ENCODE measurements at regions not wholly inside any gene's neighbourhood (a gene's known extent, or its start where the extent isn't known, plus 50 kb on each side); places are given as distances from the start of the nearest gene placed in this dataset.

DNA sequence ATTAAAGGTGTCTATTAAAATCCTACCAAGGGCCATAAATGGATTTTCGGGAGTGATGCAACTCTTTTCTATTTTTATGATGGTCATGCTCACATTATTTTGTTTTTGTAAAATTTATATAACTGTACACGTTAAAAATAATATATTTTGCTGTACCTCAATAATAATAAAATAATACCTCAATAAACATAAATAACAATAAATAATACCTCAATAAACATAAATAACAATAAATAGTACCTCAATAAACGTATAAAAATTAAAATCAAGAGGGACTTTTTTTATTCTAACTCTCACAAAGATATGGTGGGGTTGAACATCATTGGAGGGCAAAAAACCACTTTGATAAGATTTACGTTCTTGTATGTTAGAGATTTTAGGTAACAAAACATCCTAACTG is 1189.6 kb upstream of the CELF2 start:
- Histone ChIP-seq H3K36me3 (ENCODE audit: low read depth) (no peaks in the 10 kb centered on the region), H3K4me3 (no peak overlapping the region), H3K9me3 (no peaks in the 10 kb centered on the region), H3K4me1 (ENCODE audit: low read depth) (no peaks in the 10 kb centered on the region)
- ATAC-seq (no peak), DNase-seq (no peak)
- intact Hi-C loops (cut with DNase I, micrococcal nuclease), result no loop called here
- TF ChIP-seq, protein P1, sequence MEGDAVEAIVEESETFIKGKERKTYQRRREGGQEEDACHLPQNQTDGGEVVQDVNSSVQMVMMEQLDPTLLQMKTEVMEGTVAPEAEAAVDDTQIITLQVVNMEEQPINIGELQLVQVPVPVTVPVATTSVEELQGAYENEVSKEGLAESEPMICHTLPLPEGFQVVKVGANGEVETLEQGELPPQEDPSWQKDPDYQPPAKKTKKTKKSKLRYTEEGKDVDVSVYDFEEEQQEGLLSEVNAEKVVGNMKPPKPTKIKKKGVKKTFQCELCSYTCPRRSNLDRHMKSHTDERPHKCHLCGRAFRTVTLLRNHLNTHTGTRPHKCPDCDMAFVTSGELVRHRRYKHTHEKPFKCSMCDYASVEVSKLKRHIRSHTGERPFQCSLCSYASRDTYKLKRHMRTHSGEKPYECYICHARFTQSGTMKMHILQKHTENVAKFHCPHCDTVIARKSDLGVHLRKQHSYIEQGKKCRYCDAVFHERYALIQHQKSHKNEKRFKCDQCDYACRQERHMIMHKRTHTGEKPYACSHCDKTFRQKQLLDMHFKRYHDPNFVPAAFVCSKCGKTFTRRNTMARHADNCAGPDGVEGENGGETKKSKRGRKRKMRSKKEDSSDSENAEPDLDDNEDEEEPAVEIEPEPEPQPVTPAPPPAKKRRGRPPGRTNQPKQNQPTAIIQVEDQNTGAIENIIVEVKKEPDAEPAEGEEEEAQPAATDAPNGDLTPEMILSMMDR (IDR thresholded peaks at IDR 0.05), result no peak

DNA sequence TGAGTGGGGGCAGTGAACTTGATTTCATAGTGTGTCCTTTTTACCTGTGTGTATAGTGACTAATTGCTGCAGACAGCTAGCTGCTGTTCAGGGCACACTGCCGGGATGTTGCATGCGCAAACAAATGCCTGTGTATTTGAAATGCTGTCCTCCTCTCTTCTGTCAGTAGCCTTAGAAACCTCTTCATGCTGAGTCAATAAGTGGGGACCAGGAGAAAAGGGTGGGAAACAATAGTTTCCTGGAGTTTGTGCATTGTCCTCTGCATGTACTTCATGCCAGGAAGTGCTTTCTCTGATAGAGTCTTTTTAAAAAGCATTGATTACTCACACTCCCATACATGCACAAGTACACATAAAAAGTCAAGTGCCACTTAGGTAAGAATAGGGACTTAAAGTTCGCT is 1183.7 kb upstream of the CELF2 start:
- no peak for DNase-seq
- Histone ChIP-seq H3K36me3 (ENCODE audit: low read depth) (no peaks in the 10 kb centered on the region), H3K4me3 (no peak overlapping the region), H3K9me3 (peaks cover 2% of the 10 kb centered on the region), H3K4me1 (ENCODE audit: low read depth) (no peaks in the 10 kb centered on the region)
- no peak for ATAC-seq
- TF ChIP-seq, protein P1 (IDR thresholded peaks at IDR 0.05), result no peak
- intact Hi-C loops (cut with DNase I, micrococcal nuclease), result no loop called here

DNA sequence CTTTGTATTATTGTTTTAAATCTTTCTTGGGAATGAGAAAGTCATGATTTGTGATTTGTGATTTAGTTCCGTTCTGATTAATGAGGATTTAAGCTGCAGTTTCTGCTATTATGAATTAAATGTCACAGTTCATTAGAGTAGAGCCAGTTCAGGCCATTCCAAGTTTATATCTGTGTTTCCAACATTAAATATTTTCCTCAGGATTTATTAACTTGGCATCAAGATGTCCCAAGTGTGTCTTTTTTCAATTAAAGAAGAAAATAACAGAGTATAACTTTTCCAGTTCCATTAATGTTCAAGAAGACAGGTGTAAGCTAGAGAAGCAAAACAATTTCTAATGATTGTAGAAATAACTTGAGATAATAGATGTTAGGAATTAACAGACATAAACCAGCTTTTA is 1183.2 kb upstream of the CELF2 start:
- no peaks in the 10 kb centered on the region for H3K4me1 ChIP-seq (ENCODE audit: low read depth)
- DNase-seq (no peak), ATAC-seq (no peak)
- H3K4me3 ChIP-seq, result no peak overlapping the region
- peaks cover 6% of the 10 kb centered on the region for H3K9me3 ChIP-seq
- intact Hi-C loops (cut with DNase I, micrococcal nuclease), result no loop called here
- TF ChIP-seq, protein P1 (IDR thresholded peaks at IDR 0.05), result no peak
- no peaks in the 10 kb centered on the region for H3K36me3 ChIP-seq (ENCODE audit: low read depth)

DNA sequence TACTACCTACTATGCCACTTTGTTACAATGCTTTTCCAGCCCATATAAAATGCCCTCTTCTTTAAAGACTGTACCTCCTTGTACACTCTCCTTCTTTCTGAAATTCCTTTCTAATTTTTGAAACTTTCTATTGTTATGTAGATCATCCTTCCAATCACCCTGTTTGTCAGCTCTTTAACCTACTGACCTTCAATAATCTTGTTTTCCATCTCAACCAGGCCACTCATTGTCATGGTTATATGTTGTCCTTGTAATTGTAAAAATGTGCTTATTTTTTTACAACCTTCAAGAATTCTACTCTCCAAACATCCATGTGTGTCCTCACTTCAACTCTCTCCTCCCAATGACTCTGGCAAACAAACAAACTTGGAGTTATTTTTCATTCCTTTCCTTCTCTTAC is 1172.6 kb upstream of the CELF2 start:
- DNase-seq (no peak), ATAC-seq (no peak)
- Histone ChIP-seq H3K4me1 (ENCODE audit: low read depth) (no peaks in the 10 kb centered on the region), H3K36me3 (ENCODE audit: low read depth) (no peaks in the 10 kb centered on the region), H3K9me3 (peaks cover 13% of the 10 kb centered on the region), H3K4me3 (no peak overlapping the region)
- TF ChIP-seq, protein P1 (IDR thresholded peaks at IDR 0.05), result no peak
- intact Hi-C loops (cut with DNase I, micrococcal nuclease), result no loop called here

DNA sequence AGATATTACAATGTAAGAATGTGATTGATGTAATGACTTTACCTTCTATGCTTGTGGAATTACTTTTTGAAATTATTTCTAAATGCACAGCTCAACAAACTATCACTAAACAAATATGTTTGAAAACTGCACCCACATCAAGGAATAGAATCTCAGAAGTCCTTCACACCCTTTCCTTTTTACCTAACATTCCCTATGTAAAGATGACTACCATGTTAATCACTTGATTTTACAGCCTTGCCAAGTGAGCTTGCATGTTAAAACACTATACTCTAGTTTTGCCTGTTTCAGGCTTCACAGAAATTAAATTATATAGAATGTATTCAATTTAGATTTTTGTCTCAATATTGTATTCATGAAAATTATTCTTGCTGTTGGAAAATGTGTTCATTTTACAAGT is 1169.4 kb upstream of the CELF2 start:
- ATAC-seq, result no peak
- H3K36me3 ChIP-seq (ENCODE audit: low read depth), result no peaks in the 10 kb centered on the region
- H3K4me3 ChIP-seq, result no peak overlapping the region
- no peak for DNase-seq
- intact Hi-C loops (cut with DNase I, micrococcal nuclease), result no loop called here
- TF ChIP-seq, protein P1 (IDR thresholded peaks at IDR 0.05), result no peak
- H3K4me1 ChIP-seq (ENCODE audit: low read depth), result no peaks in the 10 kb centered on the region
- H3K9me3 ChIP-seq, result peaks cover 29% of the 10 kb centered on the region

DNA sequence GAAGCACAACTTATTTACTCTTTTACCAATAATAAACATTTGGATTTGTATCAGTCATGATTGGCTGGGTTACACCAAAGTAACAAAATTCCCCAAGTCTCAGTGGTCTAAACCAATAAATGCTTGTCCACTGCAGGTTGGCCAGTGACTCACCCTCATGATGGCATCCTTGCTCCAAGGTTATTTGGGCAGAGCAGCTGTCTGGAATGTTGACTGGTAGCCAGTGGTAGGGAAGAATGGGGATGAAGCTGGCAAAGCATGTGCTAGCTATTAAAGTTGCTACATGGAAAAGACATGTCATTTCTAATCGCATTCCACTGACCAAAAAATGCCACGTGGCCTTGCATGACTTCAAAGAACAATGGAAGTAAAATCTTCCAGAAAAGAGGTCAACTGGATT is 1168.7 kb upstream of the CELF2 start:
- DNase-seq (no peak), ATAC-seq (no peak)
- Histone ChIP-seq H3K4me3 (no peak overlapping the region), H3K36me3 (ENCODE audit: low read depth) (no peaks in the 10 kb centered on the region), H3K4me1 (ENCODE audit: low read depth) (no peaks in the 10 kb centered on the region), H3K9me3 (peaks cover 28% of the 10 kb centered on the region)
- intact Hi-C loops (cut with DNase I, micrococcal nuclease), result no loop called here
- TF ChIP-seq, protein P1 (IDR thresholded peaks at IDR 0.05), result no peak

All from mucosa of descending colon (tissue), 3 donors.